GM12892 (cell line): ENCODE measurements at regions not wholly inside any gene's neighbourhood (a gene's known extent, or its start where the extent isn't known, plus 50 kb on each side); places are given as distances from the start of the nearest gene placed in this dataset.
"Not testable (repeated sequence)": the region's sequence is repeated elsewhere in the genome, so short reads cannot be mapped to it uniquely, and the experiment has no call there.

Source experiments
- DNase-seq: peaks from one replicate; pipeline ENCODE4 v3.0.0; 2011; ENCODE audit not compliant: insufficient read length
- FAIRE-seq: peaks from 2 replicates; lab custom pipeline; 2011; peaks lifted over from hg19 to GRCh38; lab: Jason Lieb, UNC
- POLR2A ChIP-seq: IDR thresholded peaks from 2 replicates; pipeline ENCODE4 v1.6.1; 2011; ENCODE audit warnings: low read depth, low read length, control low read depth
- POLR2AphosphoS5 ChIP-seq: IDR thresholded peaks from 2 replicates; pipeline ENCODE4 v1.6.1; 2011; ENCODE audit warnings: low read depth, low read length, control low read depth
- TAF1 ChIP-seq: IDR thresholded peaks from 2 replicates; pipeline ENCODE4 v1.6.1; 2011; ENCODE audit warnings: low read depth, mild to moderate bottlenecking, control low read depth, low read length, borderline replicate concordance

GRCh38 chrX:42025861-42026260, 102.5 kb upstream of the CASK start:
- DNase-seq = no peak
- no peak for FAIRE-seq
- TF ChIP-seq POLR2A (no peak), TAF1 (no peak), POLR2AphosphoS5 (no peak)

- DNase-seq (no peak), FAIRE-seq (no peak)
- no peak for TF ChIP-seq TAF1
- no peak for TF ChIP-seq POLR2AphosphoS5
- no peak for TF ChIP-seq POLR2A
Observed at GRCh38 chrX:42023122-42023521, 99.8 kb upstream of the CASK start.

GRCh38 chrX:42022158-42022557, 98.8 kb upstream of the CASK start:
- no peak for FAIRE-seq
- no peak for TF ChIP-seq POLR2AphosphoS5
- DNase-seq = no peak

GRCh38 chrX:42021058-42021457, 97.7 kb upstream of the CASK start:
- TF ChIP-seq POLR2A (no peak), TAF1 (no peak), POLR2AphosphoS5 (no peak)
- FAIRE-seq (no peak), DNase-seq (no peak)

GRCh38 chrX:42020225-42020624, 96.9 kb upstream of the CASK start:
- no peak for TF ChIP-seq POLR2A
- no peak for TF ChIP-seq POLR2AphosphoS5
- DNase-seq (no peak), FAIRE-seq (no peak)

GRCh38 chrX:42017971-42018370, 94.6 kb upstream of the CASK start:
- FAIRE-seq = no peak
- no peak for DNase-seq
- TF ChIP-seq TAF1 (no peak), POLR2AphosphoS5 (no peak), POLR2A (no peak)

- FAIRE-seq = no peak
- DNase-seq = no peak
- TF ChIP-seq POLR2A (no peak), POLR2AphosphoS5 (no peak)
Observed at GRCh38 chrX:42000836-42001235, 77.5 kb upstream of the CASK start.

- FAIRE-seq = no peak
- TF ChIP-seq TAF1 = no peak
- TF ChIP-seq POLR2AphosphoS5 = no peak
- no peak for TF ChIP-seq POLR2A
- DNase-seq = no peak
Observed at GRCh38 chrX:41984628-41985027, 61.3 kb upstream of the CASK start.

- TF ChIP-seq POLR2AphosphoS5 (no peak), TAF1 (no peak), POLR2A (no peak)
- no peak for FAIRE-seq
- no peak for DNase-seq
Observed at GRCh38 chrX:41982953-41983352, 59.6 kb upstream of the CASK start.

GRCh38 chrX:41981481-41982013, 58.2 kb upstream of the CASK start:
- no peak for FAIRE-seq
- TF ChIP-seq TAF1 (no peak), POLR2A (no peak), POLR2AphosphoS5 (no peak)

GRCh38 chrX:41974677-41975076, 51.3 kb upstream of the CASK start:
- FAIRE-seq, DNase-seq: not testable (repeated sequence)

More at GRCh38 chrX:41981481-41982013, 58.2 kb upstream of the CASK start:
- no peak for DNase-seq

GRCh38 chrX:41973208-41973607, 49.9 kb upstream of the CASK start:
- TF ChIP-seq POLR2A (no peak), TAF1 (no peak), POLR2AphosphoS5 (no peak)
- DNase-seq = no peak
- FAIRE-seq = no peak
